ENCODE measurements at regions not wholly inside any gene's neighbourhood (a gene's known extent, or its start where the extent isn't known, plus 50 kb on each side); places are given as distances from the start of the nearest gene placed in this dataset.

- no peaks in the 10 kb centered on the region for H3K36me3 ChIP-seq
Observed at GRCh38 chr9:89697553-89697952, 92.7 kb downstream of the GADD45G start.

DNA sequence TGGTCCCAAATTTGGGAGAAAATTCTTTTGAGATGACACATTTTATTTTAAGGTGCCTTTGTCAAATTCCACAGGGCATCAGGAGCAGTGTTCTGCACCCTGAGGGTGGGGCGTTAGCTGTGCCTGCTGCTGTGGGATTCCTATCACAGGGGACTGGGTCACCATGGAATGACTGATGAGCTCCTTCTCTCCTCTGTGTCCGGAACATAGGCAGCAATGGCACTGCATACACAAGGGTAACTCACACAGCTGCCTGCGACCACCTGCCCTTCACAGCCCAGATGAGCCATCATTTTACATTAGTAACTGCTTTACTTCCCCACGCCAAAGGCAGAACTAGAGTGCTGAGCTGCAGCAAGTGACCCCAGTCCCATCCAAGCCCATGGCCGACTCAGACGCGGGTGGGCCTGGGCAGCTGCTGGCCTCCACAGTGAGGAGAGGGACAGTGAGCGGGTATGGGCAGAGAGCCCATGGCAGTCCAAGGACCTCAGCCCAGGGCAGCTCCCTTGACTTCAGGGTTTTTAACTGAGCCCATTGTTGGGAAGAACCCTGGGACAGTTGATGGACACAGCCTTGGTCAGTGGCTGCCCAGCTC, 93.7 kb downstream of the GADD45G start:
- TF ChIP-seq CTCF (IDR thresholded peaks at IDR 0.05; ENCODE audit: low read depth, low read length), result no peak

More at GRCh38 chr9:89697553-89697952, 92.7 kb downstream of the GADD45G start:
- Histone ChIP-seq H3K27ac (no peak overlapping the region), H3K4me3 (no peak overlapping the region), H3K27me3 (no peaks in the 10 kb centered on the region), H3K4me1 (ENCODE audit: low read depth) (peaks cover 7% of the 10 kb centered on the region), H3K9me3 (ENCODE audit: low read depth) (no peaks in the 10 kb centered on the region)
- no peak for TF ChIP-seq CTCF (IDR thresholded peaks at IDR 0.05; ENCODE audit: low read depth, low read length)
- no peak for DNase-seq (ENCODE audit: low read depth in 1 of 2, low spot score in 1 of 2)

GRCh38 chr9:89699646-89700045, 94.8 kb downstream of the GADD45G start:
- no peak for DNase-seq (ENCODE audit: low read depth in 1 of 2, low spot score in 1 of 2)
- TF ChIP-seq CTCF (IDR thresholded peaks at IDR 0.05; ENCODE audit: low read depth, low read length), result no peak
- Histone ChIP-seq H3K36me3 (no peaks in the 10 kb centered on the region), H3K4me1 (ENCODE audit: low read depth) (peaks cover 7% of the 10 kb centered on the region), H3K27me3 (no peaks in the 10 kb centered on the region), H3K27ac (no peak overlapping the region), H3K4me3 (no peak overlapping the region), H3K9me3 (ENCODE audit: low read depth) (no peaks in the 10 kb centered on the region)

More for the DNA sequence above, 93.7 kb downstream of the GADD45G start:
- H3K4me1 ChIP-seq (ENCODE audit: low read depth), result peaks cover 7% of the 10 kb centered on the region
- no peak for DNase-seq (ENCODE audit: low read depth in 1 of 2, low spot score in 1 of 2)
- H3K4me3 ChIP-seq, result no peak overlapping the region
- no peaks in the 10 kb centered on the region for H3K36me3 ChIP-seq
- H3K9me3 ChIP-seq (ENCODE audit: low read depth), result no peaks in the 10 kb centered on the region
- no peaks in the 10 kb centered on the region for H3K27me3 ChIP-seq
- H3K27ac ChIP-seq, result no peak overlapping the region

DNA sequence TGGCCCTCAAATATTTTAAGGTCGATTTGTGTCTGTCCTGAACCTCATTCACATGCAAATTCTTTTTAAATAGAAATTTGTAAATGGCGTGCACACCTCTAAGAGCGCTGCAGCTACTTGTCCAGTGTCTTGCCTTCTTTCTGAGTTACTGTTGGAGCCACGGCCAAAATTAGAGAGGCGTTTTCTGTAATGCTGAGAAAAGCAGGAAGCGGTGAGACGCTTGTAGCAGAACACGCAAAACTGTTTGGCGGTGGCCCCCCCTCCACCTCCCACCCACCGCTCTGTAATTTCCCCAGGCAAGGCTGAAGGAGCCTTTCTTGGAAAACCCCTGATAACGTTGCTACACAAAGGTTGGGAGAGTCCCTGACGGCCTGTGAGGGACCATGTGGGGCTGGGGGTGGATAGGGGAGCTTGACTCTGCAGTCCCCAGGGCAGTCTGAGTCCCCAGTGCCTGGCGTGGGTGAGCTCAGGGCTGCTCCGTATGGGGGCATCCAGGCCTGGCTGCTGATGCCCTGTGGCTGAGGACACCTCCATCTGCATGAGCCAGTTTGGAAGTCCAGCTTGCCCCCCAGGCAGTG, 96.5 kb downstream of the GADD45G start:
- Histone ChIP-seq H3K9me3 (ENCODE audit: low read depth) (no peaks in the 10 kb centered on the region), H3K27ac (no peak overlapping the region), H3K36me3 (no peaks in the 10 kb centered on the region), H3K4me1 (ENCODE audit: low read depth) (peaks cover 7% of the 10 kb centered on the region), H3K27me3 (no peaks in the 10 kb centered on the region), H3K4me3 (no peak overlapping the region)
- DNase-seq (ENCODE audit: low read depth in 1 of 2, low spot score in 1 of 2), result no peak
- TF ChIP-seq CTCF (IDR thresholded peaks at IDR 0.05; ENCODE audit: low read depth, low read length), result no peak

DNA sequence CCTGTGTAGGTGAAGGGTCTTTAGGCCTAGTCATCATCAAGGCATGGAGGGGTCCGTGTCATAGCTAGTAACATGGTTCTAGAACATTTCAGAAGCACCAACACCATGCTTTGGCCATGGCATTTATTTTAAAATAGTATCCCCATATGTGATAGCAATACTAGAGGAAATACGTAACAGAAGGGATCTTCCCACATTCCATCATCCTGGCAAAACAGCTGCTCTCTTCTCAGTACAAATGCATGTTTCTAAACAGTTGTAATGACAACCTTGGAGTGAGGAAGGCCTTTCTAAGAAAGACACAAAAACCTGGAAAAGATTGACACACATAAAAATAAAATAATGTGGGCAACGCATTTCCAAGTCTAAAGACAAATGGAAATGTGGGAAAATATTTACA, 97.6 kb downstream of the GADD45G start:
- Histone ChIP-seq H3K27me3 (no peaks in the 10 kb centered on the region), H3K27ac (no peak overlapping the region), H3K36me3 (no peaks in the 10 kb centered on the region), H3K4me3 (no peak overlapping the region), H3K9me3 (ENCODE audit: low read depth) (no peaks in the 10 kb centered on the region), H3K4me1 (ENCODE audit: low read depth) (peaks cover 7% of the 10 kb centered on the region)
- TF ChIP-seq CTCF (IDR thresholded peaks at IDR 0.05; ENCODE audit: low read depth, low read length), result no peak
- no peak for DNase-seq (ENCODE audit: low read depth in 1 of 2, low spot score in 1 of 2)

Data from cardiac muscle cell (in vitro differentiated cells and primary cell).